ENCODE measurements at regions not wholly inside any gene's neighbourhood (a gene's known extent, or its start where the extent isn't known, plus 50 kb on each side); places are given as distances from the start of the nearest gene placed in this dataset.

- WGBS, 2 experiments (ENCODE audit: insufficient coverage in 1 of 2, insufficient read length in 1 of 2) = 40% methylated on average over 2 of the region's 2 CpGs; no CpG with 5 or more reads in 1 of the 2 experiments
- Histone ChIP-seq H3K27ac (ENCODE audit: low read depth, low read length) (no peak overlapping the region), H3K4me3 (ENCODE audit: low read length) (no peak overlapping the region), H3K9me3 (ENCODE audit: control insufficient read depth, low read length) (no peaks in the 10 kb centered on the region), H3K27me3 (ENCODE audit: control insufficient read depth, insufficient read depth, low read length, poor library complexity, severe bottlenecking) (no peaks in the 10 kb centered on the region), H3K9ac (ENCODE audit: extremely low read depth, low read length, poor library complexity, severe bottlenecking) (no peak overlapping the region), H3K4me1 (ENCODE audit: control insufficient read depth, insufficient read depth, low read length) (no peaks in the 10 kb centered on the region), H3K36me3 (ENCODE audit: control insufficient read depth, insufficient read depth, low read length) (no peaks in the 10 kb centered on the region)
- Mint-ChIP-seq H3K36me3 (ENCODE audit: low read depth) (no peaks in the 10 kb centered on the region), H3K9me3 (peaks cover 26% of the 10 kb centered on the region), H3K27me3 (ENCODE audit: insufficient read depth) (no peaks in the 10 kb centered on the region), H3K4me1 (no peaks in the 10 kb centered on the region), H3K4me3 (no peak overlapping the region), H3K27ac (no peak overlapping the region)
- TF ChIP-seq, protein P1, sequence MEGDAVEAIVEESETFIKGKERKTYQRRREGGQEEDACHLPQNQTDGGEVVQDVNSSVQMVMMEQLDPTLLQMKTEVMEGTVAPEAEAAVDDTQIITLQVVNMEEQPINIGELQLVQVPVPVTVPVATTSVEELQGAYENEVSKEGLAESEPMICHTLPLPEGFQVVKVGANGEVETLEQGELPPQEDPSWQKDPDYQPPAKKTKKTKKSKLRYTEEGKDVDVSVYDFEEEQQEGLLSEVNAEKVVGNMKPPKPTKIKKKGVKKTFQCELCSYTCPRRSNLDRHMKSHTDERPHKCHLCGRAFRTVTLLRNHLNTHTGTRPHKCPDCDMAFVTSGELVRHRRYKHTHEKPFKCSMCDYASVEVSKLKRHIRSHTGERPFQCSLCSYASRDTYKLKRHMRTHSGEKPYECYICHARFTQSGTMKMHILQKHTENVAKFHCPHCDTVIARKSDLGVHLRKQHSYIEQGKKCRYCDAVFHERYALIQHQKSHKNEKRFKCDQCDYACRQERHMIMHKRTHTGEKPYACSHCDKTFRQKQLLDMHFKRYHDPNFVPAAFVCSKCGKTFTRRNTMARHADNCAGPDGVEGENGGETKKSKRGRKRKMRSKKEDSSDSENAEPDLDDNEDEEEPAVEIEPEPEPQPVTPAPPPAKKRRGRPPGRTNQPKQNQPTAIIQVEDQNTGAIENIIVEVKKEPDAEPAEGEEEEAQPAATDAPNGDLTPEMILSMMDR (conservative IDR thresholded peaks at IDR 0.05) = no peak
- no peak for DNase-seq
These were observed 192.5 kb downstream of the NPR3 start for GRCh38 chr5:32903613-32904012.

GRCh38 chr5:32908641-32909040 is 197.5 kb downstream of the NPR3 start:
- H3K4me3 Mint-ChIP-seq = no peak overlapping the region
- Histone ChIP-seq H3K9ac (ENCODE audit: extremely low read depth, low read length, poor library complexity, severe bottlenecking) (no peak overlapping the region), H3K27me3 (ENCODE audit: control insufficient read depth, insufficient read depth, low read length, poor library complexity, severe bottlenecking) (no peaks in the 10 kb centered on the region), H3K4me1 (ENCODE audit: control insufficient read depth, insufficient read depth, low read length) (no peaks in the 10 kb centered on the region), H3K36me3 (ENCODE audit: control insufficient read depth, insufficient read depth, low read length) (no peaks in the 10 kb centered on the region), H3K4me3 (ENCODE audit: low read length) (no peak overlapping the region), H3K9me3 (ENCODE audit: control insufficient read depth, low read length) (no peaks in the 10 kb centered on the region), H3K27ac (ENCODE audit: low read depth, low read length) (no peak overlapping the region)
- H3K27ac Mint-ChIP-seq = no peak overlapping the region
- no peaks in the 10 kb centered on the region for H3K27me3 Mint-ChIP-seq (ENCODE audit: insufficient read depth)
- DNase-seq = no peak
- 83 to 89% methylated on average over 1 to 2 of the region's 2 CpGs for WGBS, 2 experiments (ENCODE audit: insufficient coverage in 1 of 2, insufficient read length in 1 of 2)
- H3K36me3 Mint-ChIP-seq (ENCODE audit: low read depth) = no peaks in the 10 kb centered on the region
- TF ChIP-seq, protein P1 (conservative IDR thresholded peaks at IDR 0.05) = no peak
- no peaks in the 10 kb centered on the region for H3K4me1 Mint-ChIP-seq
- H3K9me3 Mint-ChIP-seq = peaks cover 4% of the 10 kb centered on the region

- H3K9me3 ChIP-seq (ENCODE audit: control insufficient read depth, low read length) = no peaks in the 10 kb centered on the region
- TF ChIP-seq, protein P1 (conservative IDR thresholded peaks at IDR 0.05) = no peak
- no peak overlapping the region for H3K4me3 ChIP-seq (ENCODE audit: low read length)
- H3K4me1 Mint-ChIP-seq = peaks cover under 1% of the 10 kb centered on the region
- DNase-seq = no peak
- H3K9ac ChIP-seq (ENCODE audit: extremely low read depth, low read length, poor library complexity, severe bottlenecking) = no peak overlapping the region
- H3K27me3 Mint-ChIP-seq (ENCODE audit: insufficient read depth) = no peaks in the 10 kb centered on the region
- no peaks in the 10 kb centered on the region for H3K27me3 ChIP-seq (ENCODE audit: control insufficient read depth, insufficient read depth, low read length, poor library complexity, severe bottlenecking)
- peaks cover 4% of the 10 kb centered on the region for H3K9me3 Mint-ChIP-seq
- no peaks in the 10 kb centered on the region for H3K36me3 ChIP-seq (ENCODE audit: control insufficient read depth, insufficient read depth, low read length)
- no peaks in the 10 kb centered on the region for H3K36me3 Mint-ChIP-seq (ENCODE audit: low read depth)
- WGBS, 2 experiments (ENCODE audit: insufficient coverage in 1 of 2, insufficient read length in 1 of 2) = 94 to 96% methylated on average over 5 of the region's 5 CpGs
- H3K4me1 ChIP-seq (ENCODE audit: control insufficient read depth, insufficient read depth, low read length) = peaks cover under 1% of the 10 kb centered on the region
- H3K27ac ChIP-seq (ENCODE audit: low read depth, low read length) = no peak overlapping the region
- no peak overlapping the region for H3K4me3 Mint-ChIP-seq
- no peak overlapping the region for H3K27ac Mint-ChIP-seq
These were observed 198.1 kb downstream of the NPR3 start for GRCh38 chr5:32909207-32909606.
